ENCODE measurements at regions not wholly inside any gene's neighbourhood (a gene's known extent, or its start where the extent isn't known, plus 50 kb on each side); places are given as distances from the start of the nearest gene placed in this dataset.

DNA sequence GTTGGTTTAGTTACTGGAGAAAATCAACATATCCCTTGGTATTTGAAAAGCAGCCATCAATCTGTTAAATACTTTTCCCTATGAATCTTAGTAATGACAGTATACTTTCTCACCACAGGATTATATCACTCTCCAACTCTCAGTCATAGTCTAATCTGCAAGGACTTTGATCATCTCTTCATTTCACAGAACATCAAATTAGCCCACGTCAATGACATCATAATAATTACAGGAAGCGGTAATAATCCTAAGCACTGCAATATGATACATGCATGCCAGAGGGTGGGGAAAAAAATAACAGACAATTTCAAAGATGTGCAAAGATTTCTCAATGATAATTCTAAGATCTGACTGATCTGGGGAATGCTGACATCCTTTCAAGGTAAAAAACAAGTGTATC lies 404.1 kb downstream of the GPM6A start:
- TF ChIP-seq, protein P1, sequence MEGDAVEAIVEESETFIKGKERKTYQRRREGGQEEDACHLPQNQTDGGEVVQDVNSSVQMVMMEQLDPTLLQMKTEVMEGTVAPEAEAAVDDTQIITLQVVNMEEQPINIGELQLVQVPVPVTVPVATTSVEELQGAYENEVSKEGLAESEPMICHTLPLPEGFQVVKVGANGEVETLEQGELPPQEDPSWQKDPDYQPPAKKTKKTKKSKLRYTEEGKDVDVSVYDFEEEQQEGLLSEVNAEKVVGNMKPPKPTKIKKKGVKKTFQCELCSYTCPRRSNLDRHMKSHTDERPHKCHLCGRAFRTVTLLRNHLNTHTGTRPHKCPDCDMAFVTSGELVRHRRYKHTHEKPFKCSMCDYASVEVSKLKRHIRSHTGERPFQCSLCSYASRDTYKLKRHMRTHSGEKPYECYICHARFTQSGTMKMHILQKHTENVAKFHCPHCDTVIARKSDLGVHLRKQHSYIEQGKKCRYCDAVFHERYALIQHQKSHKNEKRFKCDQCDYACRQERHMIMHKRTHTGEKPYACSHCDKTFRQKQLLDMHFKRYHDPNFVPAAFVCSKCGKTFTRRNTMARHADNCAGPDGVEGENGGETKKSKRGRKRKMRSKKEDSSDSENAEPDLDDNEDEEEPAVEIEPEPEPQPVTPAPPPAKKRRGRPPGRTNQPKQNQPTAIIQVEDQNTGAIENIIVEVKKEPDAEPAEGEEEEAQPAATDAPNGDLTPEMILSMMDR (conservative IDR thresholded peaks at IDR 0.05 in 1 of 2, IDR thresholded peaks at IDR 0.05 in 1 of 2; ENCODE audit: extremely low read depth in 1 of 2, insufficient read depth in 1 of 2, low read depth in 1 of 2, low read length in 2 of 2): no peak
- TF ChIP-seq EZH2 (IDR thresholded peaks at IDR 0.05; ENCODE audit: borderline replicate concordance, low read length): no peak
